ENCODE measurements at regions not wholly inside any gene's neighbourhood (a gene's known extent, or its start where the extent isn't known, plus 50 kb on each side); places are given as distances from the start of the nearest gene placed in this dataset.

DNA sequence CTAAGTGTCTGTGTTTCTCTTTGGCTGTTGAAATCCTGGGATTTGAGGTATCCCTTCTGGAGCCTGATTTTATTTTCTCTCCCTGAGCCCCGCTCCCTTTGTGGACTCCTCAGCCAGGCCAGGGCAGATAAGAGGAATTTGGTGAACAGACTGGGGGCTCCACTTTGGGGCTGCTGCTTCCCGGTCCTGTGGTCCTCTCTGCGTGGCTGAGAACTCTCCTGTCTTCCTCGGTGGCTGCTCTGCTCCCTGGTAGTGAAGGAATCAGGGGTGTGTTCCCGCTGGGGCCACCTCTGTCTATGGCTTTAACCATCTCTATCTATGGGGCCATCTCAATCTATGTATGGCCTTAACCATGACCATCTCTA, 71.7 kb upstream of the SH3PXD2B start:
- TF ChIP-seq CREB1 (IDR thresholded peaks at IDR 0.05): no peak
- no peak for TF ChIP-seq CREB1 (CRISPR knock-in tag; IDR thresholded peaks at IDR 0.05)
- no peak for TF ChIP-seq ESRRA (IDR thresholded peaks at IDR 0.05; ENCODE audit: borderline replicate concordance, low read depth)
- no peak for TF ChIP-seq RAD21 (CRISPR knock-in tag; conservative IDR thresholded peaks at IDR 0.05 in 1 of 2, IDR thresholded peaks at IDR 0.05 in 1 of 2)
- no peak for TF ChIP-seq FOXM1 (IDR thresholded peaks at IDR 0.05; ENCODE audit: low read depth)
- no peak for TF ChIP-seq FOXM1 (CRISPR knock-in tag; IDR thresholded peaks at IDR 0.05; ENCODE audit: low read depth)
- no peak for TF ChIP-seq HDAC8 (tag; IDR thresholded peaks at IDR 0.05)
- TF ChIP-seq, protein P1, sequence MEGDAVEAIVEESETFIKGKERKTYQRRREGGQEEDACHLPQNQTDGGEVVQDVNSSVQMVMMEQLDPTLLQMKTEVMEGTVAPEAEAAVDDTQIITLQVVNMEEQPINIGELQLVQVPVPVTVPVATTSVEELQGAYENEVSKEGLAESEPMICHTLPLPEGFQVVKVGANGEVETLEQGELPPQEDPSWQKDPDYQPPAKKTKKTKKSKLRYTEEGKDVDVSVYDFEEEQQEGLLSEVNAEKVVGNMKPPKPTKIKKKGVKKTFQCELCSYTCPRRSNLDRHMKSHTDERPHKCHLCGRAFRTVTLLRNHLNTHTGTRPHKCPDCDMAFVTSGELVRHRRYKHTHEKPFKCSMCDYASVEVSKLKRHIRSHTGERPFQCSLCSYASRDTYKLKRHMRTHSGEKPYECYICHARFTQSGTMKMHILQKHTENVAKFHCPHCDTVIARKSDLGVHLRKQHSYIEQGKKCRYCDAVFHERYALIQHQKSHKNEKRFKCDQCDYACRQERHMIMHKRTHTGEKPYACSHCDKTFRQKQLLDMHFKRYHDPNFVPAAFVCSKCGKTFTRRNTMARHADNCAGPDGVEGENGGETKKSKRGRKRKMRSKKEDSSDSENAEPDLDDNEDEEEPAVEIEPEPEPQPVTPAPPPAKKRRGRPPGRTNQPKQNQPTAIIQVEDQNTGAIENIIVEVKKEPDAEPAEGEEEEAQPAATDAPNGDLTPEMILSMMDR (IDR thresholded peaks at IDR 0.05 in 2 of 3, conservative IDR thresholded peaks at IDR 0.05 in 1 of 3; ENCODE audit: insufficient read depth in 2 of 3, low read depth in 1 of 3, low read length in 3 of 3): no peak
- TF ChIP-seq EP300 (IDR thresholded peaks at IDR 0.05; ENCODE audit: low read length): no peak
- TF ChIP-seq ZSCAN29 (IDR thresholded peaks at IDR 0.05): no peak
- no peak for TF ChIP-seq POLR2A (conservative IDR thresholded peaks at IDR 0.05)
- TF ChIP-seq, protein P2, sequence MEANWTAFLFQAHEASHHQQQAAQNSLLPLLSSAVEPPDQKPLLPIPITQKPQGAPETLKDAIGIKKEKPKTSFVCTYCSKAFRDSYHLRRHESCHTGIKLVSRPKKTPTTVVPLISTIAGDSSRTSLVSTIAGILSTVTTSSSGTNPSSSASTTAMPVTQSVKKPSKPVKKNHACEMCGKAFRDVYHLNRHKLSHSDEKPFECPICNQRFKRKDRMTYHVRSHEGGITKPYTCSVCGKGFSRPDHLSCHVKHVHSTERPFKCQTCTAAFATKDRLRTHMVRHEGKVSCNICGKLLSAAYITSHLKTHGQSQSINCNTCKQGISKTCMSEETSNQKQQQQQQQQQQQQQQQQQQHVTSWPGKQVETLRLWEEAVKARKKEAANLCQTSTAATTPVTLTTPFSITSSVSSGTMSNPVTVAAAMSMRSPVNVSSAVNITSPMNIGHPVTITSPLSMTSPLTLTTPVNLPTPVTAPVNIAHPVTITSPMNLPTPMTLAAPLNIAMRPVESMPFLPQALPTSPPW (CRISPR knock-in tag; IDR thresholded peaks at IDR 0.05): no peak
- no peak for TF ChIP-seq FUS (optimal IDR thresholded peaks at IDR 0.05; ENCODE audit: low read depth, low read length)
